Right atrium auricular region (tissue), 2 donors: ENCODE measurements at regions not wholly inside any gene's neighbourhood (a gene's known extent, or its start where the extent isn't known, plus 50 kb on each side); places are given as distances from the start of the nearest gene placed in this dataset.

Source experiments
- DNase-seq: peaks from one replicate; pipeline ENCODE4 v3.0.0-alpha.2; 2019; ENCODE audit warnings: low spot score
- H3K27ac ChIP-seq, 2 donors: fragments of 200-600 bp; sonication (generic); 1 replicate in 1 of 2; 2 replicates in 1 of 2; pipeline ENCODE4 v1.5.1; 2016 to 2019
- H3K27me3 ChIP-seq, 2 donors: fragments of 200-600 bp; sonication (generic); one replicate each; pipeline versions ENCODE4 v1.5.1 to v1.6.0; 2017 to 2019
- H3K36me3 ChIP-seq: fragments of 200-600 bp; sonication (generic); one replicate; pipeline ENCODE4 v1.5.1; 2016
- H3K4me1 ChIP-seq, 2 donors: fragments of 200-600 bp; sonication (generic); one replicate each; pipeline versions ENCODE4 v1.5.1 to v1.6.0; 2017 to 2019
- H3K4me3 ChIP-seq, 2 donors: fragments of 200-600 bp; sonication (generic); 1 replicate in 1 of 2; 2 replicates in 1 of 2; pipeline ENCODE4 v1.5.1; 2017 to 2019; ENCODE audit warnings: mild to moderate bottlenecking in 1 of 2, moderate library complexity in 1 of 2
- H3K9me3 ChIP-seq, 2 donors: fragments of 200-600 bp; sonication (generic); one replicate each; pipeline ENCODE4 v1.5.1; 2019
- CTCF ChIP-seq, 2 donors: fragments of 200-600 bp; sonication (generic); IDR thresholded peaks; one replicate each; pipeline ENCODE4 v1.5.1; 2019; ENCODE audit warnings: antibody characterized with exemption in 2 of 2

GRCh38 chr2:126482582-126483464, 173.1 kb upstream of the GYPC start:
- no peak for TF ChIP-seq CTCF (IDR thresholded peaks at IDR 0.05)
- peak; percentile 42 for DNase-seq
- H3K4me1 ChIP-seq, result no peaks in the 10 kb centered on the region
- no peaks in the 10 kb centered on the region for H3K27me3 ChIP-seq
- H3K27ac ChIP-seq, result no peak overlapping the region
- H3K9me3 ChIP-seq, result no peaks in the 10 kb centered on the region
- H3K4me3 ChIP-seq, result no peak overlapping the region
- no peaks in the 10 kb centered on the region for H3K36me3 ChIP-seq

GRCh38 chr2:126494593-126494992, 161.4 kb upstream of the GYPC start:
- Histone ChIP-seq H3K4me1 (no peaks in the 10 kb centered on the region), H3K36me3 (no peaks in the 10 kb centered on the region), H3K4me3 (no peak overlapping the region), H3K27ac (no peak overlapping the region), H3K27me3 (no peaks in the 10 kb centered on the region), H3K9me3 (peaks cover 0 to 14% of the 10 kb centered on the region in 2 donors)
- no peak for DNase-seq
- TF ChIP-seq CTCF (IDR thresholded peaks at IDR 0.05), result no peak

- Histone ChIP-seq H3K27ac (no peak overlapping the region), H3K4me1 (no peaks in the 10 kb centered on the region), H3K4me3 (no peak overlapping the region), H3K27me3 (no peaks in the 10 kb centered on the region), H3K9me3 (peaks cover 0 to 14% of the 10 kb centered on the region in 2 donors), H3K36me3 (no peaks in the 10 kb centered on the region)
- no peak for DNase-seq
- TF ChIP-seq CTCF (IDR thresholded peaks at IDR 0.05), result no peak
Measured at GRCh38 chr2:126495189-126495588, 160.8 kb upstream of the GYPC start.

DNA sequence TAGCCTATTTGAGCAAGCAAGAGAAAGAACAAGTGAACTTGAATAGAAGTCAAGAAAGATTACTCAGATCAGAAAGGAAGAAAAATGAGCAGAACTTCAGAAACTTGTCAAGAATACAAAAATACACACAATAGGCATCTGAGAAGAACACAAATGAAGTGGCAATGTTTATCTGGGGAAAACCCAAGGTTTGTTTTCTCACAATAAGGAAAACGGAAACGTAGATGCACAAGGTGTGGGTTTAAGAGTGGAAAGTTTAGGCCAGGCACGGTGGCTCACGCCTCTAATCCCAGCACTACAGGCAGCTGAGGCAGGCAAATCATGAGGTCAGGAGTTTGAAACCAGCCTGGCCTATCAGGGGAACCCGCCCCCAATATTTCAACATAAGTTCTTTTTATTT, 159.5 kb upstream of the GYPC start:
- H3K27me3 ChIP-seq, result no peaks in the 10 kb centered on the region
- H3K36me3 ChIP-seq, result no peaks in the 10 kb centered on the region
- no peak for DNase-seq
- peaks cover 0 to 14% of the 10 kb centered on the region in 2 donors for H3K9me3 ChIP-seq
- H3K27ac ChIP-seq, result no peak overlapping the region
- no peak for TF ChIP-seq CTCF (IDR thresholded peaks at IDR 0.05)
- H3K4me3 ChIP-seq, result no peak overlapping the region
- H3K4me1 ChIP-seq, result no peaks in the 10 kb centered on the region

DNA sequence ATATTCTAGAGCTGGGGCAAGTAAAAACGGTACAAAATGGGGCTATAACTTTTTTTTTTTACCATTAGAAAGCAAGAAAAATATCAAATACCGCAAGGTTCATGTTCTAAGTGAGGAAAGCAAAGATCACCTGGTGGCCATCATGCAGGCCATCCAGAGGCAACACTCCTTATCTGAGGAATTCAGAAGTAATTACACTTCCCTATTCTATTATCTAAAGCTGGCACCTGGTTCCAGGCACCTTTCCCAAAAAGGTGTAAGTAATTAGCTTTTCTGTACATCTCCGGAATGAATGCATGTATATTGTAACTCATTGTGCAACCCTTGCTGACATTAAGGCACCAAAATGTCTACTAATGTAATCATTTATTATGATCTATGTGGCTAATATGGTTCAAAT, 152.5 kb upstream of the GYPC start:
- DNase-seq, result no peak
- Histone ChIP-seq H3K4me1 (no peaks in the 10 kb centered on the region), H3K27ac (no peak overlapping the region), H3K9me3 (peaks cover 0 to 5% of the 10 kb centered on the region in 2 donors), H3K36me3 (no peaks in the 10 kb centered on the region), H3K27me3 (no peaks in the 10 kb centered on the region), H3K4me3 (no peak overlapping the region)
- TF ChIP-seq CTCF (IDR thresholded peaks at IDR 0.05), result no peak

GRCh38 chr2:126504949-126505348, 151.0 kb upstream of the GYPC start:
- no peak for TF ChIP-seq CTCF (IDR thresholded peaks at IDR 0.05)
- Histone ChIP-seq H3K27me3 (no peaks in the 10 kb centered on the region), H3K27ac (no peak overlapping the region), H3K4me3 (no peak overlapping the region), H3K36me3 (no peaks in the 10 kb centered on the region), H3K9me3 (no peaks in the 10 kb centered on the region), H3K4me1 (no peaks in the 10 kb centered on the region)
- DNase-seq, result no peak
